ENCODE measurements at regions not wholly inside any gene's neighbourhood (a gene's known extent, or its start where the extent isn't known, plus 50 kb on each side); places are given as distances from the start of the nearest gene placed in this dataset.

- ATAC-seq (no peak), DNase-seq (ENCODE audit: low spot score) (no peak)
- CTCF ChIA-PET = no interaction called here
- H3K4me3 Mint-ChIP-seq = no peak overlapping the region
- H3K36me3 Mint-ChIP-seq = no peaks in the 10 kb centered on the region
- H3K9me3 Mint-ChIP-seq = 0 out of 2 replicates have a peak, but pooled peaks cover 6% of the 10 kb centered on the region
- no peaks in the 10 kb centered on the region for H3K27me3 Mint-ChIP-seq (ENCODE audit: low read depth)
- TF ChIP-seq NR2C2 (CRISPR knock-in tag; IDR thresholded peaks at IDR 0.05) (no peak), TEAD1 (CRISPR knock-in tag; IDR thresholded peaks at IDR 0.05) (no peak), ATF3 (CRISPR knock-in tag; conservative IDR thresholded peaks at IDR 0.05) (no peak), CREB1 (CRISPR knock-in tag; IDR thresholded peaks at IDR 0.05) (no peak), MXD4 (CRISPR knock-in tag; IDR thresholded peaks at IDR 0.05; ENCODE audit: borderline replicate concordance) (no peak), ZNF671 (CRISPR knock-in tag; IDR thresholded peaks at IDR 0.05) (no peak), STAT6 (CRISPR knock-in tag; conservative IDR thresholded peaks at IDR 0.05; ENCODE audit: low read depth) (no peak), TEAD4 (CRISPR knock-in tag; IDR thresholded peaks at IDR 0.05) (no peak), KAT7 (CRISPR knock-in tag; IDR thresholded peaks at IDR 0.05; ENCODE audit: borderline replicate concordance) (no peak), ATF2 (CRISPR knock-in tag; IDR thresholded peaks at IDR 0.05; ENCODE audit: borderline replicate concordance, low read depth) (no peak), SOX15 (CRISPR knock-in tag; IDR thresholded peaks at IDR 0.05) (no peak), PREB (CRISPR knock-in tag; IDR thresholded peaks at IDR 0.05; ENCODE audit: borderline replicate concordance) (no peak), TP53 (CRISPR knock-in tag; IDR thresholded peaks at IDR 0.05) (no peak)
- POLR2A ChIA-PET = no interaction called here
- H3K27ac Mint-ChIP-seq = no peak overlapping the region
- H3K4me1 Mint-ChIP-seq = peaks cover 19% of the 10 kb centered on the region
Observed at GRCh38 chr21:28833182-28833581, 159.5 kb downstream of the LTN1 start.

- peaks cover 19% of the 10 kb centered on the region for H3K4me1 Mint-ChIP-seq
- H3K36me3 Mint-ChIP-seq = no peaks in the 10 kb centered on the region
- DNase-seq (ENCODE audit: low spot score) (no peak), ATAC-seq (no peak)
- H3K9me3 Mint-ChIP-seq = 0 out of 2 replicates have a peak, but pooled peaks cover 6% of the 10 kb centered on the region
- H3K4me3 Mint-ChIP-seq = no peak overlapping the region
- ChIA-PET POLR2A (no interaction called here), CTCF (no interaction called here)
- TF ChIP-seq RELA (CRISPR knock-in tag; IDR thresholded peaks at IDR 0.05; ENCODE audit: borderline replicate concordance) = no peak
- TF ChIP-seq ZNF396 (CRISPR knock-in tag; IDR thresholded peaks at IDR 0.05; ENCODE audit: borderline replicate concordance) = no peak
- TF ChIP-seq HMGXB4 (CRISPR knock-in tag; IDR thresholded peaks at IDR 0.05) = no peak
- TF ChIP-seq ZBTB21 (CRISPR knock-in tag; IDR thresholded peaks at IDR 0.05; ENCODE audit: borderline replicate concordance) = no peak
- no peak for TF ChIP-seq FOXP1 (CRISPR knock-in tag; IDR thresholded peaks at IDR 0.05; ENCODE audit: borderline replicate concordance)
- no peak for TF ChIP-seq SOX15 (CRISPR knock-in tag; IDR thresholded peaks at IDR 0.05)
- no peak for TF ChIP-seq SMAD3 (CRISPR knock-in tag; IDR thresholded peaks at IDR 0.05; ENCODE audit: borderline replicate concordance)
- TF ChIP-seq TEAD4 (CRISPR knock-in tag; IDR thresholded peaks at IDR 0.05) = no peak
- no peak for TF ChIP-seq ZNF263 (CRISPR knock-in tag; IDR thresholded peaks at IDR 0.05; ENCODE audit: low read depth)
- TF ChIP-seq EMX1 (CRISPR knock-in tag; IDR thresholded peaks at IDR 0.05) = no peak
- TF ChIP-seq ATF6 (CRISPR knock-in tag; IDR thresholded peaks at IDR 0.05) = no peak
- no peak for TF ChIP-seq ATF2 (CRISPR knock-in tag; IDR thresholded peaks at IDR 0.05; ENCODE audit: borderline replicate concordance, low read depth)
- TF ChIP-seq ETV6 (CRISPR knock-in tag; IDR thresholded peaks at IDR 0.05) = no peak
- no peaks in the 10 kb centered on the region for H3K27me3 Mint-ChIP-seq (ENCODE audit: low read depth)
- H3K27ac Mint-ChIP-seq = no peak overlapping the region
Observed at GRCh38 chr21:28832715-28833061, 160.0 kb downstream of the LTN1 start.
